ENCODE measurements at regions not wholly inside any gene's neighbourhood (a gene's known extent, or its start where the extent isn't known, plus 50 kb on each side); places are given as distances from the start of the nearest gene placed in this dataset.

- no peak for TF ChIP-seq CTCF (IDR thresholded peaks at IDR 0.05; ENCODE audit: low read depth, low read length, missing control alignments)
- no peak for DNase-seq (ENCODE audit: low read depth)
- in situ Hi-C loops (cut with HindIII; ENCODE audit: low sequenced_read_pairs) = no loop called here
- H3K4me3 ChIP-seq (ENCODE audit: low read depth, low read length) = no peak overlapping the region
Measured at GRCh38 chr18:78721238-78721875, 258.3 kb upstream of the SALL3 start.

- no peak overlapping the region for H3K4me3 ChIP-seq (ENCODE audit: low read depth, low read length)
- TF ChIP-seq CTCF (IDR thresholded peaks at IDR 0.05; ENCODE audit: low read depth, low read length, missing control alignments) = no peak
- in situ Hi-C loops (cut with HindIII; ENCODE audit: low sequenced_read_pairs) = no loop called here
- DNase-seq (ENCODE audit: low read depth) = no peak
Measured at GRCh38 chr18:78721981-78722380, 257.6 kb upstream of the SALL3 start.

- in situ Hi-C loops (cut with HindIII; ENCODE audit: low sequenced_read_pairs) = no loop called here
- no peak for TF ChIP-seq CTCF (IDR thresholded peaks at IDR 0.05; ENCODE audit: low read depth, low read length, missing control alignments)
- H3K4me3 ChIP-seq (ENCODE audit: low read depth, low read length) = no peak overlapping the region
- no peak for DNase-seq (ENCODE audit: low read depth)
Measured at GRCh38 chr18:78722386-78722785, 257.2 kb upstream of the SALL3 start.

- no peak for DNase-seq (ENCODE audit: low read depth)
- no peak overlapping the region for H3K4me3 ChIP-seq (ENCODE audit: low read depth, low read length)
- no peak for TF ChIP-seq CTCF (IDR thresholded peaks at IDR 0.05; ENCODE audit: low read depth, low read length, missing control alignments)
- in situ Hi-C loops (cut with HindIII; ENCODE audit: low sequenced_read_pairs) = no loop called here
Measured at GRCh38 chr18:78722929-78723710, 256.5 kb upstream of the SALL3 start.

GRCh38 chr18:78724214-78724914 lies 255.3 kb upstream of the SALL3 start:
- TF ChIP-seq CTCF (IDR thresholded peaks at IDR 0.05; ENCODE audit: low read depth, low read length, missing control alignments) = no peak
- in situ Hi-C loops (cut with HindIII; ENCODE audit: low sequenced_read_pairs) = no loop called here
- no peak overlapping the region for H3K4me3 ChIP-seq (ENCODE audit: low read depth, low read length)
- DNase-seq (ENCODE audit: low read depth) = no peak

GRCh38 chr18:78725426-78725825 lies 254.2 kb upstream of the SALL3 start:
- in situ Hi-C loops (cut with HindIII; ENCODE audit: low sequenced_read_pairs) = no loop called here
- DNase-seq (ENCODE audit: low read depth) = no peak
- no peak for TF ChIP-seq CTCF (IDR thresholded peaks at IDR 0.05; ENCODE audit: low read depth, low read length, missing control alignments)
- no peak overlapping the region for H3K4me3 ChIP-seq (ENCODE audit: low read depth, low read length)

All from astrocyte of the cerebellum (primary cell).